ENCODE measurements at regions not wholly inside any gene's neighbourhood (a gene's known extent, or its start where the extent isn't known, plus 50 kb on each side); places are given as distances from the start of the nearest gene placed in this dataset.
"Not testable (repeated sequence)": the region's sequence is repeated elsewhere in the genome, so short reads cannot be mapped to it uniquely, and the experiment has no call there.

DNA sequence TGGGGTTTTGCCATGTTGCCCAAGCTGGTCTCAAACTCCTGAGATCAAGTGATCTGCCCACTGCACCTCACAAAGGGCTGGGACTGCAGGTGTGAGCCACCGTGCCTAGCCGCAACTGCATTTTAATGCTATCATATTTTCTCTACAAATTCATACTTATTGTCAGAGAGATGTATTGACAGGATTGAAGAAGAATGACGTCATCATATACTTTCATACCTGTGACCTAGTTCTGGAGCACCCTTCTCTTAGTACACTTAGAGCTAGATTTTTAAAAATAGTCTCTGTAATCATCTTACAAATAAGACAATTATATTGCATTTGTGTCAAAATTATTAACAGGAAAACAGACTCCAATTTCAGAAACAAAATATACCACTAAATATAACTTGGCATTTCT, 242.8 kb upstream of the PDZRN3 start:
- DNase-seq (ENCODE audit: low spot score) = no peak

- DNase-seq (ENCODE audit: low spot score) = no peak
Measured at GRCh38 chr3:73866846-73867245, 242.1 kb upstream of the PDZRN3 start.

- DNase-seq (ENCODE audit: low spot score) = no peak
Measured at GRCh38 chr3:73863546-73864079, 238.9 kb upstream of the PDZRN3 start.

- no peak for DNase-seq (ENCODE audit: low spot score)
Measured at GRCh38 chr3:73855813-73856212, 231.1 kb upstream of the PDZRN3 start.

GRCh38 chr3:73848173-73848906, 223.6 kb upstream of the PDZRN3 start:
- no peak for DNase-seq (ENCODE audit: low spot score)

GRCh38 chr3:73846951-73847350, 222.2 kb upstream of the PDZRN3 start:
- DNase-seq (ENCODE audit: low spot score) = no peak

GRCh38 chr3:73839032-73839431, 214.3 kb upstream of the PDZRN3 start:
- no peak for DNase-seq (ENCODE audit: low spot score)

DNA sequence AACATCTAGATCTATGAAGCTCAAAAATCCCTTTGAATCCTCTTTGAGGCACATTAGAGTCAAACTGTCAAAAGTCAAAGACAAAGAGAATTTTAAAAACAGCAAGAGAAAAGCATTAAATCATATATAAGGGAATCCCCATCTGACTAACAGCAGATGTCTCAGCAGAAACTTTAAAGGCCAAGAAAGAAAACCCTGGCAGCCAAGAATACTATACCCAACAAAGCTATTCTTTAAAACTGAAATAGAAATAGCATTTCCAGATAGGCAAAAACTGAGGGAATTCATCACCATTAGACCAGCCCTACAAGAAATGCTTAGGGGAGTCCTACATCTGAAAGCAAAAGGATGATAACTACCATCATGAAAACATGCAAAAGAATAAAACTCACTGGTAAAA, 211.2 kb upstream of the PDZRN3 start:
- DNase-seq (ENCODE audit: low spot score) = no peak

- no peak for DNase-seq (ENCODE audit: low spot score)
Measured at GRCh38 chr3:73832426-73832825, 207.7 kb upstream of the PDZRN3 start.

- no peak for DNase-seq (ENCODE audit: low spot score)
Measured at GRCh38 chr3:73828348-73828747, 203.6 kb upstream of the PDZRN3 start.

DNA sequence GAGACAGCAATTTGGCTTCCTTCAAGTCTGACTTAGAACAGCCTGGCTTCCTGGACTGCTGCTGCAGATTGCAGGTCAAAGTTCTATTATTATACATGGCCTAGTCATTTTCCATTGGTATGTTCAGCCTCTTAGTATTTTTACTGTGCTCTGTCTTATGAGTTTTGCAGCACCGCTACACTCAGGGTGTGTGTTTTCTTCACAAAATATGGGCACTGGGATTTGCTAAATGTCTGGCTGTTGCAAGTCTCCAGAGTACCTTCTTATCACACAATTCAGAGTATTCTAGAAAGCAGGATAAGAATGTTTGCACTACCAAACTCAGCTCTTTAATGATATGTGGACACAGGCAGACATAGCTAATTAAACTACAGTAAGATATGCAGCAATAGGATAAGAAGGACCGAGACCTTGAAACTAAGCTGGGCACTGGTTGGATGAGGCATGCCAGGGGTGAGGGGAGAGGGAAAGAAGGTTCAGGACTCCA, 203.0 kb upstream of the PDZRN3 start:
- DNase-seq (ENCODE audit: low spot score) = no peak

DNA sequence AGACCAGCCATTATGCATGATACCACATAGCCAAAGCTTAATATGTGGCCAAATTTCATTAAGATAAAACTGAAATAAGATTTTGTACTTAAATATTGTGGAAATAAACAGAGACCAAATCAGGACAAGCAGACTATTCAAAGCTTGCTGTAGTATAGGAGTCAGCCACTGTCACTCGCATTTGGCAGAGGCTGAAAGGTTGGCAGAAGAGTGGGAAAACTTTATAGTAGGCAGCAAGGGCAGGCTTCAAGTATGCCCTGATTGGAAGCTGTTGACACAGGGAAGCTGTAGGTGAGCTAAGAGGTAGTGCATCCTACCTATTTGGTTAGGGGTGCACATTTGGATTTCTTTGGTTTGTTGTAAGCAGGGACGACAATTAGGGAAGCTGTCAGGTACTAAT, 202.5 kb upstream of the PDZRN3 start:
- DNase-seq (ENCODE audit: low spot score) = no peak

GRCh38 chr3:73820896-73821295, 196.2 kb upstream of the PDZRN3 start:
- DNase-seq (ENCODE audit: low spot score) = not testable (repeated sequence)

GRCh38 chr3:73820431-73820830, 195.7 kb upstream of the PDZRN3 start:
- DNase-seq (ENCODE audit: low spot score) = no peak

GRCh38 chr3:73815966-73816365, 191.2 kb upstream of the PDZRN3 start:
- no peak for DNase-seq (ENCODE audit: low spot score)

GRCh38 chr3:73813692-73814292, 189.1 kb upstream of the PDZRN3 start:
- no peak for DNase-seq (ENCODE audit: low spot score)

GRCh38 chr3:73813291-73813690, 188.6 kb upstream of the PDZRN3 start:
- DNase-seq (ENCODE audit: low spot score) = no peak

DNA sequence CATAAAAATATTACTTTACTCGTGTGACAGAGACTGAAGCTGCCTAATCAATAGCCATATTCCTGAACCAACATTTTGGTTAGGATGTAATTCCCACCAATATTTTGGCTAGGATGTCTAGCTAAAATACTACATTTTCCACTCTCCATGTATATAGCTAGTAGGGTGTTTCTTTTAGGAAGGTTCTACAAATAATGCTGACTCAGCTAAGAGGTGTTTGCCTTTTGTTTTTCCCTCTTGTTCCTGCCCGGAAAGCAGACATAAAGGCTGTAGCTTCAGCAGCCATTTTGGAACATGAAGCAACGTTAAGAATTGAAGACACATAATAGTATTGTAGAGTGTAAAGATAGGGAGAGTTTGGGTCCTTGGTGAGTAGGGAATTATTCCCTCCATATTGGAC, 187.3 kb upstream of the PDZRN3 start:
- DNase-seq (ENCODE audit: low spot score) = no peak

DNA sequence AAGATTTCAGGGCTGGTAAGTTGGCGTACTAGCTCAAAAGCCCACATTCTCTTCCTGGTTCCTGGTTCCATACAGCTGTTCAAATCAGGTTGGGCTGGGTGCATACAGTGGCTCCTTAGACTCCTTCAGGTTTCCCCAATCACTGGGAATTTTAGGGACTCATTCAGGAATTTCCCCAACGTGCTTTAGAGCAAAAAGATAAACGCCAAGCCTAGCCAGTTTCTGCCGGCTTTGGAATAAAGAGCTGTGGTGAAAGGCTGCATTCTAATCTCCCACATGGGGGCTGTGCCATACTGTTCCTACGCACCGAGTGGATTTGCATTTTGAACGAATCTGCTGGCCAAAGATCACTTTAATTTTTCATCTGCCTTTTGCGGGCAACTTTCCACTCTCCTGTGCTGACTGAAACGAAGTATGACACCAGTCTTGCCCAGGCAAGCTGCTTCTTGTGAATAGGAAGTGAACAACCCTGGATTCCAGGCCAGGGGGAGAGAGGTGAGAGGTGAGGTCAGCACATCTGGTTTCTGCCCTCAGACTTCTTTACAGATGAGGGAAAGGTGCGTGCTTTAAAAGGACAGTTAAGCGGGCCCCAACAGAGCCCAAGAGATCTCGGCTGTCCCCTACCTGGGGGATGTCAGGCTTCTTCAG, 184.2 kb upstream of the PDZRN3 start:
- no peak for DNase-seq (ENCODE audit: low spot score)

- no peak for DNase-seq (ENCODE audit: low spot score)
Measured at GRCh38 chr3:73805435-73805834, 180.7 kb upstream of the PDZRN3 start.

DNA sequence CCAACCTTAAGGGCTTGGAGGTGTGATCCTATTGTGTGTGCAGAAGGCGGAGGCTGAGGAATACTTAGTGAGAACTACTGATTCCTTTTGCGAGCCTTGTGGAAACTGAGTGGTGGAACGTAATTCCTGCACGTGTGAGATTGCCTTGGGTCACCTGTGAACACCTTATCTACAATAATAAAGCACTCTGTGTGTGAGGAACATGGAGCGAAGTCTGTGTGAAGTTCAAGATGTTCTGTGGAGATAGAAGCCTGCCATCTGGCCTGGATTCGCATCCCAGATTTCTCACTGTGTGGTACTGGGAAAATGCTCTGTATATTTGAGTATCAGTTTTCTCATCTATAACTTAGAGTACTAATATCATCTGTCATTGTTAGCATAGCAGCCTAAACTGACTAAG, 179.5 kb upstream of the PDZRN3 start:
- no peak for DNase-seq (ENCODE audit: low spot score)

DNA sequence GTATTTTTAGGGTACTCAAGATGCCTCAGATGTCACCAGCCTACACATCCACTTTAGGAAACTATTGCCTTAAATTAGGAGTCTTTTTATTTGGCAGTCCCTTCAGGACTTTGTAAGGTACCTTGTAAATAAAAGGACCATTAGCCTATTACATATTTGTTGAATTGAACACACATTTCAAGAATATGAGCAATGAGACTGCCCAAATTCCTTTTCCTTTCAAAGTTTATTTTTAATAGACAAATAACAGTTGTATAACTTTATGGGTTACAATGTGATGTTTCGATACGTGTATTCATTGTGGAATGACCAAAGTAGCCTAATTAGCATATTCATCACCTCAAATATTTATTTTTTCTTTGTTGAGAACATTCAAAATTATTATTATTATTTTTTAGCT, 176.7 kb upstream of the PDZRN3 start:
- DNase-seq (ENCODE audit: low spot score) = no peak

DNA sequence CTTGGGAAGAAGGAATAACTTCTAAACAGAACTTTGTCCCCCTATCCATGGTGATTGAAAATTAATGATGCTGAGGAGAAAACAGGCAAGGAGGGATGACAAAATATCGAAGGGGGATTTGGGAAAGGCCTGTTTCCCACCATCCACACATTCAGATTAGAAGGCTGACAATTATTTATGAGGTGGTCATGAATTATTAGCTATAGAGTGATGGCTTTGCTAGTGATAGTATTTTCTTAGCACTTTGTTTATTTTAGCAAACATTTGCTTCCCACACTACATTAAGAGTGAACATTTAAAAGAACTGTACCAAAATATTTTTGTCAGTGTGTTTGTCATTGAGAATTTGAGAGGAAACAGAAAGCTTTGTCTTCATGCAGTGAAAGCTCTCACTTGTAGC, 172.6 kb upstream of the PDZRN3 start:
- no peak for DNase-seq (ENCODE audit: low spot score)
